Stimulated activated CD4-positive, alpha-beta T cell treated with anti-CD3 and anti-CD28 coated beads, Interleukin-1b, Interleukin-23, amount 100 ng/mL, for 4 hours (primary cell): ENCODE measurements at regions not wholly inside any gene's neighbourhood (a gene's known extent, or its start where the extent isn't known, plus 50 kb on each side); places are given as distances from the start of the nearest gene placed in this dataset.
"Not testable (repeated sequence)": the region's sequence is repeated elsewhere in the genome, so short reads cannot be mapped to it uniquely, and the experiment has no call there.

Source experiments
- DNase-seq, 2 donors: peaks; one replicate each; pipeline ENCODE4 v3.0.0-alpha.2; 2020; ENCODE audit warnings: low read depth in 2 of 2

- no peak for DNase-seq
Observed at GRCh38 chr2:84217456-84217855, 241.6 kb downstream of the SUCLG1 start.

DNA sequence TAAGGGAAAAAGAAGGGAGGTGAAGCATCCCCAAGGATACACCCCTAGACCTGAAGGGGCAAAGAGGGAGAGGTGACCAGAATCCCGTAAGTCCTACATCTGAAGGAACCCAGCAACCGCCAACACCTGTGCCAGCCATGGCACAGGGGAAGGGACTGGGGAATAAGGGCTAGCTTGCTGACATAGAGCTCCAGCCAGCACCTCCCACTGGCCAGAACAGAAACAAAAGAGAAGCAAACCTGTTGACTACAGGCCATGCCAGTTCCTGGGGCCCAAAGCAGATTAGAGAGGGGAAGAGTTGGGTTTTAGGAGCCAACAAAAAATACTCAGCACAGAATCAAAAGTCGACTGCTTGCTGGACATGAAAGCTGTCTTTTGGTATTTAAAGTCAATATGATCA, 244.6 kb downstream of the SUCLG1 start:
- no peak for DNase-seq

- DNase-seq = no peak
Observed at GRCh38 chr2:84212611-84213314, 246.3 kb downstream of the SUCLG1 start.

DNA sequence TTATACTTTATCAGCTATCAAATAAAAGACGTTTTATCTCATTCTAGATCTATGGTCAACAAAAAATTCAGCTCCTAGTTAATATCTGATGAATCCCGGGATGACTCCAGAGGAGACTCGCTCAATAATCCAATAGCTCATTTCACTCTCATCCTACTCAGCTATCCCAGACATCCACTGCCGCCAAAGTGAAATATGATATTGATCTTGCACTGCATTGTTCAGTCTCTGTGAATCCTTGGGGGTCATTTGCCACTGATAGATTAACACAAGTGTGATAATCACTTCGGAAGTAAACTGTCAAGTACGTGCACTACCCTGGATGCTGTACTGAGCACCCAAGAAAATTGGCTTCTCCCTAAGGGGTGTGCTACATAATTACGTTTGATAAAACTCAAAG, 249.1 kb downstream of the SUCLG1 start:
- no peak for DNase-seq

GRCh38 chr2:84204995-84205394, 254.1 kb downstream of the SUCLG1 start:
- no peak for DNase-seq

DNA sequence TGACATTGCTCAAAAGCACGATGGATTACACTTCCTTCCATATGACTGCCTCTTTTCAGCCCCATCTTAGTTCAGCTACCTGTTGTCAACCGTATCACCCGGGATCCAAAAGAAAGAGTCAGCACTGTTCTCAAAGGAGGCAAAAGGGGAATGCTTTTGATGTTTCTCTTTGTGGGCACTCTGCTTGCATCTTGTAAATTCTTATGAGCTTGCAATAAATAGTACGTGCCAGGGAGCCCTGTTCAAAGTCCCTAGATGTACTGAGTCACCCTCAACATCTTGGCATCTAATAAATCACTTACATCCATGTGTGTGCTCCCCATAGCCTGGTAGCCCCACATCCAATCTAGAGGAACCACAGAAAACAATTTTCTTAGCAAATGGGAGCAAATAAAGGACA, 256.9 kb downstream of the SUCLG1 start:
- no peak for DNase-seq

GRCh38 chr2:84201158-84201557, 257.9 kb downstream of the SUCLG1 start:
- DNase-seq = no peak

DNA sequence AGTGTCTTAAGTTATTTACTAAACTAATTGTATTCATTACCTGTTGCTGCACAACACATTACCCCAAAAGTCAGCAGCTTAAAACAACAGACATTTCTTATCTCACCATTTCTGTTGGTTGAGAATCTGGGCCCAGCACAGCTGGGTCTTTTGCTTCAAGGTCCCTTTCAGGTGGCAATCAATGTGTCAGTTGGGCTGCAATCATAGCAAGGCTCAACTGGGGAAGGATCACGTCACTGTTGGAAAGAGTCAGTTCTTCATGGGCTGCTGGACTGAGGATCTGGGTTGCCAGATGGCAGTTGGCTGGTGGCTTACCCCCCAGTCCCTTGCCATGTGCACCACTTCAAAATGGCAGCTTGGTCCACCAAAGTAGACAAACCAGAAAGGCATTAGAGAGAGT, 261.2 kb downstream of the SUCLG1 start:
- DNase-seq = no peak

GRCh38 chr2:84194949-84195644, 264.0 kb downstream of the SUCLG1 start:
- no peak for DNase-seq

DNA sequence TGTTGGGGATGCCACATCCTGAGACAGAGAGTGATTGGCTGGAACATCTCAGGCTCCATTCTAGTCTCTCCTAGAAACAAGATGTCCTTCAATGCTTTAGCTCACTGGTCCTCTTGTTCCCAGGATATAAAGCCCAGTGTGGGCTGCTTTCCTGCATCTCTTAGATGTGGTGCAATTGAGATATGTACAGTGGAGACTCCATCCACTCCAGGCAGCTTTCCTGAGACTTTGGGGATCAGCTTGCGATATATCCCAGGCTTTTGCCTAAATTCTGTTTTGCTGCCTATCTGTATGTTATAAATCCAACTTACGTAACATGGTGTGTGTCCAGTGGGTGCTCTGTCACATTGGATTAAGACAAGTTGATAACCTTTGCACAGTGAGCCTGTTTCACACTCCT, 264.9 kb downstream of the SUCLG1 start:
- no peak for DNase-seq

DNA sequence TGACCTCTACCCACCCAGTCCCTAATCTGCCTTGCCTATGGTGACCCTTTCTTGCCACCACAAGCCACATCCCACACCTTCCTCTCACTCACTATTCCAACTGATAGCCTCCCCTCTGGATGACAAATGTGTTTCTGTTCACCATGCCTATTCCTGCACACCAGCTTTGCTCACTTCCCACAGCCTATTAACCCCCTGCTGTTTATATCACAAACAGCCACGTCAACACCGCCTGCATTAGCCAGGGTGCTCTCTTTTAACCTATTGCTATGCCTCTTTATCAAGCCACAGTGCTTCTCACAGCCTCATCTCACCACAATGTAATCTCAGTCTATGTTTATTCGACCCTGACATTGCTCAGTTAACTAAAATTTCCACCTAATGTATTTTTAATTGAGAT, 271.8 kb downstream of the SUCLG1 start:
- DNase-seq = no peak

DNA sequence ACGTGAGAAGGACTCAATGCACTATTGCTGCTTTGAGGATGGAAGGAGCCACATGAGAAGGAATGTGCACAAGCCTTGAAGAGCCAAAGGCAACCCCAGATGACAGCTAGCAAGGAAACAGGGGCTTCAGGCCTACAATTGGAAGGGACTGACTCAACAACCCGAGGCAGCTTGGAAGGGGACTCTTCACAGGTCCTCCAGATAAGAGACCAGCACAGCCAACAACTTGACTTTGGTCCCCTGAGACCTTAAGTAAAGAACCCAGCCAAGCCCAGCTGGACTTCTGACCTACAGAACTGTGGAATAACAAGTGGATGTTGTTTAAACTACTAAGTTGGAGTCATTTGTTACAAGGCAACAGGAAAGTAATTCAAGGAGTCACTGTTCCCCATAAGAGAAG, 277.2 kb downstream of the SUCLG1 start:
- DNase-seq = no peak

DNA sequence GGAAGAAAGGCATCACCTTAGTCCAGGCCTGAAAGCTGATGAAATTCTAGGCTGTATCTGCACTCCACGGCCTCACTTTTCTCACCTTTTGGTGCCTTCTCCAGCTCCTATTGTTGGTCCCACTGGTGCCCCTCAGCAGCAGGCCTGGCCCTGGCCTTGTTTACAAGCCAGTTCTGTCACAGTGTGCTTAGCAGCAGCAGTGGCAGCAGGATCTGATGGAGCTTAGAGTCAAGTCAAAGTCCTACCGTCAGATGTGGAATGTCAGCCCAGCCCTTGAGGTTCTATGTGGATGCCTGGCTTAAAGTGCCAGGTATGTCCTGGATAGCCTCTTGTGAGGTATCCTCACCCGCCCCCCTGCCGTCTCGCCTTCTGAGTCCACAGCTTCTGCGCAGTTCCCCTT, 281.3 kb downstream of the SUCLG1 start:
- DNase-seq = no peak

DNA sequence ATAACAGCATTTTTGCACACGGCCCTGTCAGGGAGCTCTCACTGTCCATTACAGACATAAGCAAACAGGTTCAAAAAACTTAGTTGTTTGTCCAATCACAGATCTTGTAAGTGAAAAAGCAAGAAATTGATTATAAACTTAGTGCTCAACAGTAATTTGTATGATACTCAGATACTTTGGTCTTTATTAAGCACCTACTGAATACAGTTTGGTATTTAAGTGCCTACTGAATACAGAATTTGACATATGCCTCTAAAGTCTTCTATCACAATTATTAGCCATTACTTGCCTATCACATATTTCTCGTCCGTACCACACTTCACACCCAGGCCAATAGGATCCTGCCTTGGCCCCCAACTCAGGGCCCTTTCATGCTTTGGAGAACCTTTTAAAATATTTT, 283.1 kb downstream of the SUCLG1 start:
- no peak for DNase-seq

- no peak for DNase-seq
Observed at GRCh38 chr2:84175340-84175739, 283.7 kb downstream of the SUCLG1 start.

DNA sequence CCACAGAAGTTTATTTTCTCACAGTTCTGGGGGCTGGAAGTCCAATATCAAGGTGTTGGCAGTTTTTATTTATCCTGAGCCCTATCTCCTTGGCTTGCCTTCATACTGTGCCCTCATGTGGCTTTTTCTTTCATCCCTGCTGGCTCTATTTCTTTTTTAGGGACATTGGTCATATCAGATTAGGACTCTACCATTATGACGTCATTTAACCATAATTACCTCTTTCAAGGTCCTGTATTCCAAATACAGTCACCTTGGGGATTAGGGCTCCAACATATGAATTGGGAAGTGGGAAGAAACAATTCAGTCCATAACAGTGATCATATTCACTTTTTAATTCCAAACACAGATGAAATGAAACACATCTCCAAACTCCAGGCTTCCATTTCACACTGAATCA, 286.0 kb downstream of the SUCLG1 start:
- DNase-seq = no peak

GRCh38 chr2:84170979-84171378, 288.1 kb downstream of the SUCLG1 start:
- DNase-seq = no peak

DNA sequence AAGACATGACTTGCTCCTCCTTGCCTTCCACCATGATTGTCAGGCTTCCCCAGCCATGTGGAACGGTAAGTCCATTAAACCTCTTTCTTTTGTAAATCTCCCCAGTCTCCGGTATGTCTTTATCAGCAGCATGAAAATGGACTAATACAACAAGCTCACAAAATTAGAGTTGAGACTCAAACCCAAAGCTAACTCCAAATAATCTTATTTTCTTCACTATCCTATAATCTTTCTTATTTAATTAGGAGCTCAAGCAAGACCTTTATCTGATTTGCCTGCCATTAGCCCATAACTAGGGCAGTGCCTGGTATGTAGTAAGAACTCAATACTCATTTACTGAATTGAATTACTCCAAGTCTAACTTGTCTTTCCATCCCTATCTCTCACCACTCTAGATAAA, 289.2 kb downstream of the SUCLG1 start:
- no peak for DNase-seq

DNA sequence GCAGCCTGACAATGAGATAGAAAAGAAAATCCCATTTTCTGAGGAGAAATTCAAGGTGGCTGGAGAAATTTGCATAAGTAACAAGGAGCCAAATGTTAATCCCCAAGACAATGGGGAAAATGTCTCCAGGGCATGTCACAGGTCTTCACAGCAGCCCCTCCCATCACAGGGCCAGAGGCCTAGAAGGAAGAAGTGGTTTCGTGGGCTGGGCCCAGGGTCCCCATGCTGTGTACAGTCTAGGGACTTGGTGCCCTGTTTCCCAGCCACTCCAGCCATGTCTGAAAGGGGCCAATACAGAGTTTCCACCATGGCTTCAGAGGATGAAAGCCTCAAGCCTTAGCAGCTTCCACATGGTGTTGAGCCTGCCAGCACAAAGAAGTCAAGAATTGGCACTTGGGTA, 290.5 kb downstream of the SUCLG1 start:
- not testable (repeated sequence) for DNase-seq

GRCh38 chr2:84165256-84165655, 293.8 kb downstream of the SUCLG1 start:
- DNase-seq = no peak

- no peak for DNase-seq
Observed at GRCh38 chr2:84160453-84160852, 298.6 kb downstream of the SUCLG1 start.

- DNase-seq = no peak
Observed at GRCh38 chr2:84158605-84159004, 300.5 kb downstream of the SUCLG1 start.

- DNase-seq = no peak
Observed at GRCh38 chr2:84152462-84152861, 306.6 kb downstream of the SUCLG1 start.

- no peak for DNase-seq
Observed at GRCh38 chr2:84144345-84144744, 314.7 kb downstream of the SUCLG1 start.
